B cell (primary cell): ENCODE measurements at regions not wholly inside any gene's neighbourhood (a gene's known extent, or its start where the extent isn't known, plus 50 kb on each side); places are given as distances from the start of the nearest gene placed in this dataset.

Experiments
- ATAC-seq: fragments of 200-7000 bp; cut with Tn5 transposase; one replicate; pipeline ENCODE4 v1.10.0; 2021; ENCODE audit warnings: low read depth, mild to moderate bottlenecking, moderate number of reproducible peaks, moderate library complexity
- CTCF ChIA-PET: fragments of 350-600 bp; sonication (Branson Sonifier 250); formaldehyde crosslinking; loops from one replicate; lab custom pipeline; 2021; ENCODE audit warnings: antibody characterized with exemption, inconsistent platforms; lab: Charles Lee
- POLR2A ChIA-PET: fragments of 350-600 bp; sonication (Branson Sonifier 250); formaldehyde crosslinking; loops from one replicate; lab custom pipeline; 2021; ENCODE audit warnings: antibody characterized with exemption; lab: Charles Lee
- DNase-seq: peaks from one replicate; pipeline ENCODE4 v3.0.0; 2013
- H2AFZ ChIP-seq: 2 replicates; pipeline ENCODE4 v1.6.1; 2012; ENCODE audit warnings: mild to moderate bottlenecking, low read depth, low read length; ENCODE audit not compliant: insufficient read depth, poor library complexity, severe bottlenecking
- H3K27ac ChIP-seq, 2 donors: 1 replicate in 1 of 2; 2 replicates in 1 of 2; pipeline ENCODE4 v1.5.1; 2012 to 2013; ENCODE audit warnings: low read length in 2 of 2, mild to moderate bottlenecking in 2 of 2, moderate library complexity in 1 of 2
- H3K27me3 ChIP-seq, 4 experiments: fragments of 200-600 bp in 1 of 4; sonication (generic) in 1 of 4; replicated peaks in 1 of 4; 1 replicate in 2 of 4; 2 replicates in 2 of 4; pipeline versions ENCODE4 v1.6.1 to v1.7.0; 2013 to 2016; ENCODE audit warnings: low read length in 3 of 4, mild to moderate bottlenecking in 2 of 4, mixed read lengths in 1 of 4, moderate library complexity in 1 of 4; ENCODE audit not compliant: insufficient read depth in 4 of 4, control insufficient read depth in 3 of 4; ENCODE audit errors: control extremely low read depth in 1 of 4
- H3K36me3 ChIP-seq, 2 experiments: replicated peaks in 1 of 2; 1 replicate in 1 of 2; 2 replicates in 1 of 2; pipeline versions ENCODE4 v1.6.1 to v1.7.1; 2013; ENCODE audit warnings: low read length in 1 of 2; ENCODE audit not compliant: insufficient read depth in 2 of 2, control insufficient read depth in 1 of 2; ENCODE audit errors: control extremely low read depth in 1 of 2, extremely low read depth in 1 of 2
- H3K4me1 ChIP-seq, 2 donors: fragments of 200-600 bp in 1 of 2; sonication (generic) in 1 of 2; 1 replicate in 1 of 2; 2 replicates in 1 of 2; pipeline versions ENCODE4 v1.5.1 to v1.6.1; 2013 to 2017; ENCODE audit warnings: low read length in 2 of 2; ENCODE audit not compliant: control insufficient read depth in 2 of 2, insufficient read depth in 2 of 2
- H3K4me2 ChIP-seq: replicated peaks from 2 replicates; pipeline ENCODE3; 2012; ENCODE audit warnings: mild to moderate bottlenecking, low read depth, low read length; ENCODE audit not compliant: poor library complexity, severe bottlenecking
- H3K4me3 ChIP-seq, 5 experiments: fragments of 200-600 bp in 1 of 5; sonication (generic) in 1 of 5; 1 replicate in 3 of 5; 2 replicates in 2 of 5; pipeline versions ENCODE4 v1.5.1 to v1.7.0; 2011 to 2016; ENCODE audit warnings: low read length in 4 of 5, mild to moderate bottlenecking in 4 of 5, low read depth in 2 of 5, control low read depth in 1 of 5, moderate library complexity in 1 of 5; ENCODE audit not compliant: insufficient read depth in 1 of 5; ENCODE audit errors: control extremely low read depth in 1 of 5, extremely low read depth in 1 of 5
- H3K79me2 ChIP-seq: fragments of 200-600 bp; sonication (generic); one replicate; pipeline ENCODE4 v1.6.0; 2016; ENCODE audit warnings: low read length; ENCODE audit not compliant: control insufficient read depth, insufficient read depth
- H3K9ac ChIP-seq: fragments of 200-600 bp; sonication (generic); 2 replicates; pipeline ENCODE4 v1.6.1; 2017; ENCODE audit warnings: mild to moderate bottlenecking, low read length, moderate library complexity
- H3K9me3 ChIP-seq, 3 donors: one replicate each; pipeline versions ENCODE4 v1.6.1 to v1.7.1; 2013; ENCODE audit warnings: low read length in 2 of 3; ENCODE audit not compliant: control insufficient read depth in 2 of 3, insufficient read depth in 1 of 3; ENCODE audit errors: control extremely low read depth in 1 of 3
- H4K20me1 ChIP-seq: 2 replicates; pipeline ENCODE4 v1.6.0; 2012; ENCODE audit warnings: mild to moderate bottlenecking, low read length; ENCODE audit not compliant: insufficient read depth, control insufficient read depth, poor library complexity, severe bottlenecking
- H3K27ac Mint-ChIP-seq: one replicate; pipeline ENCODE4 v1.8.0; 2021; ENCODE audit warnings: mixed read lengths
- H3K27me3 Mint-ChIP-seq: one replicate; pipeline ENCODE4 v1.8.0; 2021; ENCODE audit warnings: mixed read lengths
- H3K4me1 Mint-ChIP-seq: one replicate; pipeline ENCODE4 v1.8.0; 2021; ENCODE audit warnings: mixed read lengths
- H3K4me3 Mint-ChIP-seq: one replicate; pipeline ENCODE4 v1.8.0; 2021; ENCODE audit warnings: mixed read lengths
- H3K9me3 Mint-ChIP-seq: one replicate; pipeline ENCODE4 v1.8.0; 2022; ENCODE audit warnings: mixed read lengths; ENCODE audit not compliant: insufficient read depth
- CTCF ChIP-seq: fragments of 200-600 bp; IDR thresholded peaks from one replicate; pipeline ENCODE4 v1.8.0; 2022; ENCODE audit warnings: antibody characterized with exemption, mild to moderate bottlenecking
- EZH2 ChIP-seq: IDR thresholded peaks from 2 replicates; pipeline ENCODE4 v1.6.1; 2012; ENCODE audit warnings: borderline replicate concordance, low read depth, mild to moderate bottlenecking, moderate library complexity, low read length; ENCODE audit not compliant: insufficient read depth, poor library complexity, severe bottlenecking
- WGBS: methylation state at CpG from one replicate; pipeline ENCODE4 v1.1.5; 2013; ENCODE audit warnings: missing lambda C conversion rate; ENCODE audit not compliant: insufficient coverage; 5-methylcytosine and 5-hydroxymethylcytosine counted together
- intact Hi-C: fragments of 100-400 bp; cut with micrococcal nuclease; formaldehyde crosslinking; loops from one replicate; pipeline ENCODE4 v1.10.0; 2022

GRCh38 chr5:118548761-118549720 is 439.3 kb downstream of the DTWD2 start:
- Histone ChIP-seq H3K9me3 (no peaks in the 10 kb centered on the region), H3K27ac (no peak overlapping the region), H3K79me2 (no peaks in the 10 kb centered on the region), H4K20me1 (no peaks in the 10 kb centered on the region), H3K9ac (no peak overlapping the region), H3K4me1 (no peaks in the 10 kb centered on the region), H3K4me2 (no peak overlapping the region), H3K27me3 (peaks cover 0 to 2% (median 0%) of the 10 kb centered on the region in 4 experiments), H3K36me3 (no peaks in the 10 kb centered on the region), H2AFZ (no peak overlapping the region), H3K4me3 (no peak overlapping the region)
- no peaks in the 10 kb centered on the region for H3K9me3 Mint-ChIP-seq
- ChIA-PET CTCF (no interaction called here), POLR2A (no interaction called here)
- no peak for TF ChIP-seq CTCF
- WGBS = 75% methylated on average over 1 of the region's 2 CpGs
- no peak for ATAC-seq
- no peak overlapping the region for H3K27ac Mint-ChIP-seq
- no peak for DNase-seq
- peaks cover 9% of the 10 kb centered on the region for H3K27me3 Mint-ChIP-seq
- H3K4me3 Mint-ChIP-seq = no peak overlapping the region
- intact Hi-C loops = no loop called here
- no peaks in the 10 kb centered on the region for H3K4me1 Mint-ChIP-seq

- TF ChIP-seq EZH2 (no peak), CTCF (no peak)
- peaks cover 9% of the 10 kb centered on the region for H3K27me3 Mint-ChIP-seq
- intact Hi-C loops = no loop called here
- CTCF ChIA-PET = no interaction called here
- ATAC-seq (no peak), DNase-seq (no peak)
- H3K4me2 ChIP-seq = no peak overlapping the region
- H3K36me3 ChIP-seq = no peaks in the 10 kb centered on the region
- no peak overlapping the region for H2AFZ ChIP-seq
- H3K4me3 ChIP-seq = no peak overlapping the region
- H3K27ac Mint-ChIP-seq = no peak overlapping the region
- no CpG with 5 or more reads among the region's 1 CpG for WGBS
- H3K9ac ChIP-seq = no peak overlapping the region
- H3K4me3 Mint-ChIP-seq = no peak overlapping the region
- no peaks in the 10 kb centered on the region for H3K4me1 ChIP-seq
- POLR2A ChIA-PET = no interaction called here
- H3K9me3 Mint-ChIP-seq = no peaks in the 10 kb centered on the region
- no peaks in the 10 kb centered on the region for H3K9me3 ChIP-seq
- no peaks in the 10 kb centered on the region for H3K4me1 Mint-ChIP-seq
- no peaks in the 10 kb centered on the region for H3K79me2 ChIP-seq
- peaks cover 0 to 2% (median 0%) of the 10 kb centered on the region in 4 experiments for H3K27me3 ChIP-seq
- H3K27ac ChIP-seq = no peak overlapping the region
- H4K20me1 ChIP-seq = no peaks in the 10 kb centered on the region
These were observed 442.9 kb downstream of the DTWD2 start for GRCh38 chr5:118545470-118545869.
